Ovary (tissue), 7 donors: ENCODE measurements at regions not wholly inside any gene's neighbourhood (a gene's known extent, or its start where the extent isn't known, plus 50 kb on each side); places are given as distances from the start of the nearest gene placed in this dataset.
"Not testable (repeated sequence)": the region's sequence is repeated elsewhere in the genome, so short reads cannot be mapped to it uniquely, and the experiment has no call there.

Source experiments
- DNase-seq, 5 donors: peaks; one replicate each; pipeline ENCODE4 v3.0.0-alpha.2; 2019 to 2020
- H3K27ac ChIP-seq, 2 donors: fragments of 200-600 bp; one replicate each; pipeline versions ENCODE4 v1.5.1 to v1.8.0; 2019 to 2022
- H3K27me3 ChIP-seq: fragments of 200-600 bp; one replicate; pipeline ENCODE4 v1.8.0; 2022
- H3K36me3 ChIP-seq: fragments of 200-600 bp; sonication (generic); one replicate; pipeline ENCODE4 v1.5.1; 2019
- H3K4me1 ChIP-seq: one replicate; pipeline ENCODE4 v1.8.1; 2013; ENCODE audit warnings: mild to moderate bottlenecking, moderate library complexity; ENCODE audit not compliant: insufficient read depth
- H3K4me3 ChIP-seq: fragments of 200-600 bp; sonication (generic); one replicate; pipeline ENCODE4 v1.5.1; 2017
- H3K9me3 ChIP-seq, 2 donors: fragments of 200-600 bp in 1 of 2; sonication (generic) in 1 of 2; one replicate each; pipeline versions ENCODE4 v1.5.1 to v1.8.1; 2013 to 2019; ENCODE audit warnings: mild to moderate bottlenecking in 1 of 2, moderate library complexity in 1 of 2
- CTCF ChIP-seq, 3 donors: fragments of 450-650 bp in 2 of 3; fragments of 200-600 bp in 1 of 3; IDR thresholded peaks; one replicate each; pipeline versions ENCODE4 v1.5.1 to v1.8.0; 2016 to 2022; ENCODE audit warnings: antibody characterized with exemption in 3 of 3, mild to moderate bottlenecking in 1 of 3
- EP300 ChIP-seq: sonication (generic); formaldehyde crosslinking; IDR thresholded peaks from one replicate; pipeline ENCODE4 v1.6.1; 2017; ENCODE audit warnings: antibody characterized with exemption
- POLR2A ChIP-seq: fragments of 450-650 bp; IDR thresholded peaks from one replicate; pipeline ENCODE4 v1.6.1; 2017; ENCODE audit warnings: antibody characterized with exemption, mild to moderate bottlenecking, moderate library complexity
- WGBS, 3 donors: extraction: QIAGEN DNeasy Blood & Tissue Kit in 1 of 3; methylation state at CpG; one replicate each; pipeline versions ENCODE4 v1.1.5 to v1.1.7; 2013 to 2017; 5-methylcytosine and 5-hydroxymethylcytosine counted together
- intact Hi-C, 4 donors: fragments of 100-400 bp; cut with DNase I; formaldehyde crosslinking; loops; one replicate each; pipeline versions ENCODE4 v1.11.0 to v1.15.1; 2022 to 2023
- donor health status: DM: no; HTN: no; CAD: no; lungs with moderate emphysema.
- donor health status: DM: no; HTN: no; CAD: no.
- donor health status: Bipolar disorder and iron deficiency.
- donor health status: DM: no; HTN: no; CAD: no.
- donor health status: DM: yes; HTN: yes; CAD: no.

GRCh38 chr2:234161932-234162331 lies 111.4 kb downstream of the SPP2 start:
- H3K27me3 ChIP-seq: no peaks in the 10 kb centered on the region
- H3K9me3 ChIP-seq: no peaks in the 10 kb centered on the region
- no peak overlapping the region for H3K4me3 ChIP-seq
- no peak for DNase-seq
- no peak overlapping the region for H3K27ac ChIP-seq
- intact Hi-C loops: no loop called here
- H3K4me1 ChIP-seq: no peaks in the 10 kb centered on the region
- 81 to 85% (median 83%) methylated on average over 6 of the region's 6 CpGs for WGBS, 3 donors
- TF ChIP-seq CTCF (IDR thresholded peaks at IDR 0.05) (no peak), EP300 (no peak), POLR2A (no peak)
- H3K36me3 ChIP-seq: no peaks in the 10 kb centered on the region

GRCh38 chr2:234158812-234159211 lies 108.3 kb downstream of the SPP2 start:
- no peaks in the 10 kb centered on the region for H3K4me1 ChIP-seq
- H3K27ac ChIP-seq: no peak overlapping the region
- no peaks in the 10 kb centered on the region for H3K36me3 ChIP-seq
- no peak for DNase-seq
- TF ChIP-seq EP300 (no peak), CTCF (IDR thresholded peaks at IDR 0.05) (no peak), POLR2A (no peak)
- intact Hi-C loops: no loop called here
- H3K4me3 ChIP-seq: no peak overlapping the region
- no peaks in the 10 kb centered on the region for H3K9me3 ChIP-seq
- WGBS, 3 donors: 88 to 92% (median 91%) methylated on average over 4 of the region's 4 CpGs
- H3K27me3 ChIP-seq: no peaks in the 10 kb centered on the region

- DNase-seq: no peak
- no peaks in the 10 kb centered on the region for H3K9me3 ChIP-seq
- H3K27me3 ChIP-seq: no peaks in the 10 kb centered on the region
- H3K4me1 ChIP-seq: no peaks in the 10 kb centered on the region
- H3K27ac ChIP-seq: no peak overlapping the region
- 36 to 43% (median 38%) methylated on average over 3 of the region's 3 CpGs for WGBS, 3 donors
- no peaks in the 10 kb centered on the region for H3K36me3 ChIP-seq
- H3K4me3 ChIP-seq: no peak overlapping the region
- intact Hi-C loops: no loop called here
- TF ChIP-seq CTCF (IDR thresholded peaks at IDR 0.05): no peak
- TF ChIP-seq EP300: no peak
- TF ChIP-seq POLR2A: no peak
Measured at GRCh38 chr2:234157817-234158588, 107.5 kb downstream of the SPP2 start.

- TF ChIP-seq CTCF (IDR thresholded peaks at IDR 0.05) (no peak), EP300 (no peak), POLR2A (no peak)
Measured at GRCh38 chr2:234156326-234156725, 105.8 kb downstream of the SPP2 start.

GRCh38 chr2:234152835-234153234 lies 102.3 kb downstream of the SPP2 start:
- H3K27ac ChIP-seq, H3K36me3 ChIP-seq, H3K9me3 ChIP-seq, intact Hi-C loops, H3K27me3 ChIP-seq, DNase-seq, H3K4me1 ChIP-seq, H3K4me3 ChIP-seq: not testable (repeated sequence)
- 93 to 97% (median 95%) methylated on average over 2 of the region's 2 CpGs for WGBS, 3 donors

More at GRCh38 chr2:234156326-234156725, 105.8 kb downstream of the SPP2 start:
- no peak for DNase-seq
- WGBS, 3 donors: 56 to 65% (median 57%) methylated on average over 3 of the region's 3 CpGs
- Histone ChIP-seq H3K9me3 (no peaks in the 10 kb centered on the region), H3K4me3 (no peak overlapping the region), H3K27me3 (no peaks in the 10 kb centered on the region), H3K4me1 (no peaks in the 10 kb centered on the region), H3K27ac (no peak overlapping the region), H3K36me3 (no peaks in the 10 kb centered on the region)
- intact Hi-C loops: no loop called here
